ENCODE measurements at regions not wholly inside any gene's neighbourhood (a gene's known extent, or its start where the extent isn't known, plus 50 kb on each side); places are given as distances from the start of the nearest gene placed in this dataset.
A peak's percentile ranks its signal among the peaks of the same experiment; 100 is the strongest.
"Not testable (repeated sequence)": the region's sequence is repeated elsewhere in the genome, so short reads cannot be mapped to it uniquely, and the experiment has no call there.

DNA sequence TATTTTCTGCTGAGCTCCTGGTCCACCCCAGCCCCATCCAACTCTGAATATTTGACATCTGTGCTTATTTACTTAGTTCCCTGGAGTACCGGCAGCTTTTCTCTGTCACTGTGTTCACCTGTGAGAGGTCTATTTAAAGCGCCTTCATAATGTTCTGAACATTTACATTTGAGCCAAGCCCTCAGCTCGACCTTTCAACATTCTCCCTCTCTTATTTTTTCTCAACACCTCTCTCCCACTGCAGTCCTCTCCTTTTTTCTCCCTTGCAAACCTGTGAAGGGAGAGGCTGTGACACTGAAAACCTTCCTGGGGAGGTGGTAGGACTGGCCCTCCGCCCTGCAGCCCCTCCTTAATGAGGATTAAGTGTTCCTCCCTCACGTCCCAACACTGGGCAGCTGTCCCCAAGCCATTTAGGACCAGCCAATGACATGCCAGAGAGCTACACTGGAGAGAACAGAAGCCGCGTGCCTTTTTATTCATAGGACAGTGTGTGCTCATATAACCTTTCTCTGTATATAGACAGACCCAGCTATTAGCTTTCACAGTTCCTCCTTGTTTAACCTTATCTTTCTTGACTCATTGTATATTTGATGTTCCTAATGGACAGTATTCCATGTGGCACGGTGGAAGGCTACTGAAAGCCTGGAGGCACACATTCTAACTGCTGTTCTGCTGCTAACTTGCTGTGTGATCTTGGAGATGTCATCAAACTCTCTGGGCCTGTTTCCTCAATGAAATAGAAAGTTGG lies 134.8 kb downstream of the NUFIP1 start:
- ATAC-seq (peak; percentile 97 to 98), DNase-seq (peak; percentile 69)
- intact Hi-C loops (cut with DNase I): loop anchor here in 1 of 2 donors (5.0 kb wide), 2 partner anchors 107 to 277 kb away; partner anchors contain the start of gene TSC22D1

DNA sequence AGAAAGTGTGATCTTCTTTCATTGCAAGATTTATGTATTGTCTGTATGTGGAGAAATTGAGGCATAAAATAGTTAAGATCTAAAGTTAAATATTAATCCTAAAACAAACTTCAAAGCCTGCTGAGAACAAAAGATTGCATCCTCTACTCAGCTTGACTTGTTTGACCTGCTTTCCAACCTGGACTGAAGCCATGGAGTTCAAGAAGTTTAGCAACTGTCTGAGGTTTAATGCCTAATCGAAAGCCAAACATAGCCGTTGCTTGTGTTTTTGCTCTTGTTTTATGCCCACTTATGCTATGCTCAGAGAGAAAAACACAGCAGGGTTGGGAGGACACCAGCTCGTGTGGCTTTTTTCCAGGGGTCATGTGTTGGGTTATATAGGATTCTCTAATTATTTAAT lies 135.6 kb downstream of the NUFIP1 start:
- no peak for DNase-seq
- ATAC-seq: no peak
- intact Hi-C loops (cut with DNase I): loop anchor here in 1 of 2 donors (5.0 kb wide), 2 partner anchors 106 to 276 kb away; partner anchors contain the start of gene TSC22D1

GRCh38 chr13:44848920-44849676 lies 140.2 kb downstream of the NUFIP1 start:
- ATAC-seq (no peak), DNase-seq (no peak)
- intact Hi-C loops (cut with DNase I): no loop called here

- DNase-seq; intact Hi-C loops (cut with DNase I); ATAC-seq: not testable (repeated sequence)
Observed at GRCh38 chr13:44845281-44846058, 143.8 kb downstream of the NUFIP1 start.

DNA sequence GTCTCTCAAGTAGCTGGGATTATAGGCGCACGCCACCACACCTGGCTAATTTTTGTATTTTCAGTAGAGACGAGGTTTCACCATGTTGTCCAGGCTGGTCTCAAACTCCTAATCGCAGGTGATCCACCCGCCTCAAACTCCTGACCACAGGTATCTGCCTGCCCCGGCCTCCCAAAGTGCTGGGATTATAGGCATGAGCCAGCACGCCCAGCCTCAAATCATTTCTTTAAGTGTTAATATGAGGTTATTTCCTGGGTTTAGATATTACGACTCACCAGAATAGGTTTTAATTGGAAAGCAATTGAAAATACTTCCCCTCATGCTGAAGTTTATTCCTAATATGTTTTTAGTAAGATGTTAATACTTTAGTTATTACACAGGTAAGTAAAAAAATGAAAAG lies 144.5 kb downstream of the NUFIP1 start:
- no peak for ATAC-seq
- intact Hi-C loops (cut with DNase I): no loop called here

DNA sequence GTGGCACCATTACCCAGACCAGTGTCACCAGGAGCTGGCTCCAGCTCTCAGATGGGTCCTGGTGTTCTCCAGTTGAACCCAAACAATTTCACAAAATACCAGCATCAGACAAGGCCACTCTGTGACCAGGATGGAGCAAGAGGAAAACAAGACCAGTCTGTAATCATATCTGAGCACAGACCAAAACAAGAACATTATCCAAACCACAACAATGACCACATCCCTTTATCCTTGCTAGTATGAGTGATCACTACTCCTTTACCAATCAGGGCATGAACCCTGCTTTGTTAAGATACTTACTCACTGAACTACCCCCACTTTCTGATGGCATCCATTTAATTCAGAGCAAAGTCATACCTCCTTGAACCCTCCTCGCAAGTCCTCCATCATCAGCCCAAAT lies 145.9 kb downstream of the NUFIP1 start:
- intact Hi-C loops (cut with DNase I): no loop called here
- DNase-seq: no peak
- ATAC-seq: no peak

More for the DNA sequence above, 144.5 kb downstream of the NUFIP1 start:
- DNase-seq: no peak

- DNase-seq (no peak), ATAC-seq (no peak)
- intact Hi-C loops (cut with DNase I): no loop called here
Observed at GRCh38 chr13:44842158-44842557, 147.1 kb downstream of the NUFIP1 start.

DNA sequence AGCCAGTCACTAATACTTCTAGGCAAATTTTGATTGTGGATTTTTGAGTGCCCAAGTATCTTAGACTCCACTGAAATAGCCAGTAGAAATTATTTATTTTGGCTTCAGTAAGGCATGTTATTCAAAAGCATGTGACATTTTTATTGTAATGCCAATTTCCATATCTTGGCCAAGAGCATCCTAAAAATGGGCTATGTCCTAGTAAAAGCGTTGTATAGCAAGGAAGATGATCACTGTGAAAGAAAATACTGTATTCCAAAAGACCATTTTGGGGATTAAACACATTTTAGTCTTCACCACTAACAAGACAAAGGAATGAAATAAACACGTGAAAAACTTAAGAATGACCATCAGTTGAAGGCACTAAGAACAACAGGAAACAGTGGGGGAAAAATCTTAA lies 149.1 kb downstream of the NUFIP1 start:
- peak in 1 of 2 donors; percentile 41 for ATAC-seq
- DNase-seq: no peak
- intact Hi-C loops (cut with DNase I): no loop called here

DNA sequence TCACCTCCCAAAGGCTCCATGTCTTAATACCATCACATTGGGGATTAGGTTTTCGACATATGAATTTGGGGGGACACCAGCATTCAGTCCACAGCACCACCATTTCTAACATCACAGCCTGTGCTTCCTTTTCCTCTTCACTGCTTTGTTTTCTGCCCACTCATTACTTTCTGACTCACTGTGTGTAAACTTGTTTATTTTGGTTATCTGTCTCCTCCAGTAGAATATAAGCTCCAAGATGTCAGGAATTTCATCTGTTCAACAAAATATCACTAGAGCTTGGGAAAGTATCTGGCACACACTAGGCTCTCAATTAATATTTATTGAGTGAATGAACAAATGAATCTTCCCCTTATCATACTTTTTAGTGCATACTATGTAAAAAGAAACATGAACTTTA lies 152.0 kb downstream of the NUFIP1 start:
- ATAC-seq (no peak), DNase-seq (no peak)
- intact Hi-C loops (cut with DNase I): no loop called here

- intact Hi-C loops (cut with DNase I): no loop called here
- ATAC-seq: peak in 1 of 2 donors; percentile 88
Observed at GRCh38 chr13:44834404-44834803, 154.9 kb downstream of the NUFIP1 start.

GRCh38 chr13:44833626-44834025 lies 155.6 kb downstream of the NUFIP1 start:
- ATAC-seq: no peak
- intact Hi-C loops (cut with DNase I): no loop called here
- DNase-seq: no peak

More at GRCh38 chr13:44834404-44834803, 154.9 kb downstream of the NUFIP1 start:
- no peak for DNase-seq

GRCh38 chr13:44833139-44833538 lies 156.1 kb downstream of the NUFIP1 start:
- no peak for ATAC-seq
- DNase-seq: no peak
- intact Hi-C loops (cut with DNase I): no loop called here

GRCh38 chr13:44826591-44827350 lies 162.5 kb downstream of the NUFIP1 start:
- DNase-seq: no peak
- intact Hi-C loops (cut with DNase I): no loop called here
- ATAC-seq: no peak

DNA sequence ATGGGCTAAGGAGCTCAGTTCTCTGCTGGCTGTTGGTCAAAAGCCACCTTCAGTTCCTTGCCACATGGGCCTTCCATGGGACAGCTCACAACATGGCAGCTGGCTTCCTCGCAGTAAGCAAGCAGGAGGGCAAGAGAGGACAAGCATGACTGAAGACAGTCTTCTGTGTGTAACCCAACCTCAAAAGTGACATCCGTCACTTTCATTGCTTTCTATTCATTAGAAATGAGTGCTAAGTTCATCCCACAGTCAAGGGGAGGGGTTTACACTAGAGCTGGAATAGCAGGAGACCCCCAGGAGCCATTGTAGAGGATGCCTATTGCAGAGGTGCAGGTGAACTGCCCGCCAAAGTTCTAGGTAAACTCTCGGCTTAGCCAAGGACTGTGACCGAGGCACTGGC lies 163.3 kb downstream of the NUFIP1 start:
- intact Hi-C loops (cut with DNase I): no loop called here
- ATAC-seq (no peak), DNase-seq (no peak)

GRCh38 chr13:44823555-44823954 lies 165.7 kb downstream of the NUFIP1 start:
- DNase-seq; intact Hi-C loops (cut with DNase I); ATAC-seq: not testable (repeated sequence)

DNA sequence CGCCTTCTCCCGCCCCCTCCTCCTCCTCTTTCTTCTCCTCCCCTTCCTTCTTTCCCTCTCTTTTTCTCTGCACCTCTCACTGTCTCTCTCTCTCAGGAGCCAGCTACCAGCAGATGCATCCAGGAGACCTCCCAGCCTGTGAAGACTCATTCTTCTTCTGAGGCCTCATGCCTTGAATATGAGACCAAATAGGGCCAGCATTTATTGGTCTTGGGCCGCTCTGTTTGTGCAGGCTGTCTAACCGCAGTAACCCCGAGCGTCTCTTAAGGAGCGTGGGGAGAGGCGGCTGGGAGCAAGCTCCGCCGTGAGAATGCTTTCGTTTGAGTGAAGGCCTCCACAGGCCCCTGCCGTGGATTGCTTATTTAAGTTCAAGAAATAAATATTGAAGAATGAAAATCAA lies 167.0 kb downstream of the NUFIP1 start:
- intact Hi-C loops (cut with DNase I): no loop called here
- ATAC-seq (no peak), DNase-seq (no peak)

DNA sequence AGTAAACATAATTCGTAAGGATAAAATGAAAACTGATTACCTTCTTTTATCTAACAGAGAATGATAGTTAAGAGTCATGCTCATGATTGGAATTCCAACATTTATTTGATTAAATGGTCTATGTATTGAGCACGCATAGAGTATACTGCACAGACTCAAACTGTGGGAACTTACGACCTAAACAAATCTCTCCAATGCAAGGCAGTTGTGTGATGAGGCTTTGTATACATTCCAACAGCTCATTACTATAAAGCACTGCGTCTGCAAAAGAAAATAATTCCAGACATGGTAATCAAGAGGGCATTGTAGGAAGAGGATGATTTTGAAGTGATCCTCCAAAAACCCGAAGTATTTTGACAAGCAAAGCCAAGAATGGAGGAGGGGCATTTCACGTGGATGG lies 169.5 kb downstream of the NUFIP1 start:
- DNase-seq: no peak
- intact Hi-C loops (cut with DNase I): no loop called here
- ATAC-seq: no peak

DNA sequence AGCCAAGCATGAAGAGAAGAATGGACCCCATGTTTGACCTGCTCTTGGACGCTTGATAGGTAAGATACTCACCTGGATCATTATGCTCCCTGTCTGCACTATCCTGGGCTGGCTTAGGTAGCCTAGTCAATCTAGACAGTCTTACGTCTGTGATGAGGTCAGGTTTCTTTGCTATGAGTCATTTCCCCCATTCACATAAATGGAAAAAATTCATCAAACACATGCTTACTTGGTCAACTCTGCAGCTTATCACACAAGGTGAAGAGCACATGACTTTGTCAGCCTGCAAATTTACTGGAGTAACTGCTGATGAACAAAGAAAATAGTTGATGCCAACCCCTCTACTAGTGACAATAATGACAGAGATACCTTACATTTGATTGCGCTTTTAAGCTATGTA lies 170.0 kb downstream of the NUFIP1 start:
- intact Hi-C loops (cut with DNase I): no loop called here
- ATAC-seq (peak in 1 of 2 donors; percentile 41), DNase-seq (no peak)

DNA sequence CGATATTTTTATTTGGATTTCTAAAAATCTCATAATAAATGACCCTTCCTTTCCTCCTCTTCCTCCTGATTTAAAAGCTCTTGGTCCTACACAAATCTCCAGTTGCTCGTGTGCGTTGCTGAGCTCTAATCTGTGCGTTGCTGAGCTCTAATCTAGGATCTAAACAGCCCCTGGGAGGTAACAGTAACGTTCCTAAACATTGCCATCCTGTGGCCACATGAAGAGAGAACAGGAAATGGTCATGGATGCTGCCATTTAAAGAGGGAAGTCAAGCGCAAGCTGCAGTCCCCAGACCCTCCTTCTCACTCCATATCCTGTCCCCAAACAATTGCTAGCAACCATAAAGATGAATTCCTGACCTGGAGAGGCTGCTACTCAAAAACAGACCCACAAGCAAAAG lies 170.8 kb downstream of the NUFIP1 start:
- DNase-seq (no peak), ATAC-seq (no peak)
- intact Hi-C loops (cut with DNase I): no loop called here
